ENCODE measurements at regions not wholly inside any gene's neighbourhood (a gene's known extent, or its start where the extent isn't known, plus 50 kb on each side); places are given as distances from the start of the nearest gene placed in this dataset.
A peak's percentile ranks its signal among the peaks of the same experiment; 100 is the strongest.

GRCh38 chr16:85473323-85473722, 139.8 kb upstream of the GSE1 start:
- Mint-ChIP-seq H3K27me3 (ENCODE audit: low read depth, poor library complexity) (peaks cover 30% of the 10 kb centered on the region), H3K4me1 (peaks cover 78% of the 10 kb centered on the region), H3K27ac (peak overlapping the region; percentile 86), H3K36me3 (ENCODE audit: low read depth) (no peaks in the 10 kb centered on the region), H3K9me3 (no peaks in the 10 kb centered on the region), H3K4me3 (peak overlapping the region; percentile 68)
- no peak for TF ChIP-seq CTCF (IDR thresholded peaks at IDR 0.05)
- DNase-seq, result no peak

- Mint-ChIP-seq H3K27ac (peak overlapping the region; percentile 86), H3K4me3 (peak overlapping the region; percentile 68), H3K27me3 (ENCODE audit: low read depth, poor library complexity) (peaks cover 23% of the 10 kb centered on the region), H3K36me3 (ENCODE audit: low read depth) (no peaks in the 10 kb centered on the region), H3K9me3 (no peaks in the 10 kb centered on the region), H3K4me1 (peaks cover 85% of the 10 kb centered on the region)
- TF ChIP-seq CTCF (IDR thresholded peaks at IDR 0.05), result no peak
- DNase-seq, result peak; percentile 60
These were observed 139.1 kb upstream of the GSE1 start for GRCh38 chr16:85473909-85474620.

GRCh38 chr16:85474621-85475217, 138.4 kb upstream of the GSE1 start:
- H3K4me1 Mint-ChIP-seq, result peaks cover 91% of the 10 kb centered on the region
- no peak for TF ChIP-seq CTCF (IDR thresholded peaks at IDR 0.05)
- H3K9me3 Mint-ChIP-seq, result no peaks in the 10 kb centered on the region
- H3K27me3 Mint-ChIP-seq (ENCODE audit: low read depth, poor library complexity), result peaks cover 19% of the 10 kb centered on the region
- no peaks in the 10 kb centered on the region for H3K36me3 Mint-ChIP-seq (ENCODE audit: low read depth)
- peak overlapping the region; percentile 86 for H3K27ac Mint-ChIP-seq
- DNase-seq, result no peak
- H3K4me3 Mint-ChIP-seq, result peak overlapping the region; percentile 52

GRCh38 chr16:85475233-85475632, 137.9 kb upstream of the GSE1 start:
- DNase-seq, result peak; percentile 62
- Mint-ChIP-seq H3K9me3 (no peaks in the 10 kb centered on the region), H3K4me3 (peak overlapping the region; percentile 69), H3K4me1 (peaks cover 95% of the 10 kb centered on the region), H3K27ac (peak overlapping the region; percentile 86), H3K27me3 (ENCODE audit: low read depth, poor library complexity) (peaks cover 14% of the 10 kb centered on the region), H3K36me3 (ENCODE audit: low read depth) (no peaks in the 10 kb centered on the region)
- no peak for TF ChIP-seq CTCF (IDR thresholded peaks at IDR 0.05)

GRCh38 chr16:85475691-85476300, 137.3 kb upstream of the GSE1 start:
- Mint-ChIP-seq H3K4me3 (peak overlapping the region; percentile 69), H3K27ac (peak overlapping the region; percentile 86), H3K36me3 (ENCODE audit: low read depth) (no peaks in the 10 kb centered on the region), H3K4me1 (peaks cover 95% of the 10 kb centered on the region), H3K9me3 (no peaks in the 10 kb centered on the region), H3K27me3 (ENCODE audit: low read depth, poor library complexity) (peaks cover 13% of the 10 kb centered on the region)
- no peak for DNase-seq
- TF ChIP-seq CTCF (IDR thresholded peaks at IDR 0.05), result no peak

All from nephron progenitor cell (in vitro differentiated cells).